Astrocyte (in vitro differentiated cells and primary cell): ENCODE measurements at regions not wholly inside any gene's neighbourhood (a gene's known extent, or its start where the extent isn't known, plus 50 kb on each side); places are given as distances from the start of the nearest gene placed in this dataset.
A peak's percentile ranks its signal among the peaks of the same experiment; 100 is the strongest.

Experiments
- DNase-seq: peaks from one replicate; pipeline ENCODE4 v3.0.0-alpha.2; 2010; ENCODE audit warnings: low read depth
- FAIRE-seq: peaks from 2 replicates; lab custom pipeline; 2011; peaks lifted over from hg19 to GRCh38; lab: Jason Lieb, UNC
- H2AFZ ChIP-seq: 2 replicates; pipeline ENCODE4 v1.6.0; 2012; ENCODE audit warnings: low read depth, low read length, inconsistent platforms
- H3K27ac ChIP-seq: 2 replicates; pipeline ENCODE4 v1.5.1; 2011; ENCODE audit warnings: low read depth, low read length, inconsistent platforms
- H3K27me3 ChIP-seq: 2 replicates; pipeline ENCODE4 v1.6.0; 2011; ENCODE audit warnings: low read length, inconsistent platforms; ENCODE audit not compliant: insufficient read depth
- H3K36me3 ChIP-seq: 2 replicates; pipeline ENCODE4 v1.5.1; 2011; ENCODE audit warnings: low read length, inconsistent platforms; ENCODE audit not compliant: insufficient read depth
- H3K4me1 ChIP-seq: 2 replicates; pipeline ENCODE4 v1.5.1; 2011; ENCODE audit warnings: low read length, inconsistent platforms; ENCODE audit not compliant: insufficient read depth
- H3K4me2 ChIP-seq: 2 replicates; pipeline ENCODE4 v1.6.0; 2012; ENCODE audit warnings: low read length, inconsistent platforms
- H3K4me3 ChIP-seq: 2 replicates; pipeline ENCODE4 v1.5.1; 2011; ENCODE audit warnings: low read depth, mild to moderate bottlenecking, low read length, inconsistent platforms; ENCODE audit not compliant: insufficient read depth
- H3K79me2 ChIP-seq: 2 replicates; pipeline ENCODE4 v1.6.0; 2012; ENCODE audit warnings: mild to moderate bottlenecking, low read length, inconsistent platforms; ENCODE audit not compliant: insufficient read depth
- H3K9ac ChIP-seq: 2 replicates; pipeline ENCODE4 v1.6.0; 2012; ENCODE audit warnings: mild to moderate bottlenecking, low read length, inconsistent platforms
- H3K9me3 ChIP-seq: 2 replicates; pipeline ENCODE4 v1.5.1; 2012; ENCODE audit warnings: low read depth, mild to moderate bottlenecking, low read length, inconsistent platforms; ENCODE audit not compliant: insufficient read depth
- H4K20me1 ChIP-seq: 2 replicates; pipeline ENCODE4 v1.6.0; 2012; ENCODE audit warnings: low read length, inconsistent platforms; ENCODE audit not compliant: insufficient read depth
- H3K27ac Mint-ChIP-seq: one replicate; pipeline ENCODE4 v1.8.0; 2021; ENCODE audit warnings: mild to moderate bottlenecking, mixed read lengths; ENCODE audit not compliant: unreplicated experiment
- H3K27me3 Mint-ChIP-seq: one replicate; pipeline ENCODE4 v1.8.0; 2021; ENCODE audit warnings: low read depth, mixed read lengths; ENCODE audit not compliant: unreplicated experiment
- H3K36me3 Mint-ChIP-seq: one replicate; pipeline ENCODE4 v1.8.0; 2021; ENCODE audit warnings: low read depth, mixed read lengths; ENCODE audit not compliant: unreplicated experiment
- H3K4me1 Mint-ChIP-seq: one replicate; pipeline ENCODE4 v1.8.0; 2021; ENCODE audit warnings: low read depth, mixed read lengths; ENCODE audit not compliant: unreplicated experiment
- H3K4me3 Mint-ChIP-seq: one replicate; pipeline ENCODE4 v1.8.0; 2021; ENCODE audit warnings: mild to moderate bottlenecking, moderate library complexity, mixed read lengths; ENCODE audit not compliant: unreplicated experiment
- H3K9me3 Mint-ChIP-seq: one replicate; pipeline ENCODE4 v1.8.0; 2021; ENCODE audit warnings: mild to moderate bottlenecking, mixed read lengths; ENCODE audit not compliant: unreplicated experiment
- EZH2 ChIP-seq: IDR thresholded peaks from 2 replicates; pipeline ENCODE4 v1.6.1; 2012; ENCODE audit warnings: mild to moderate bottlenecking, low read length, inconsistent platforms; ENCODE audit not compliant: insufficient read depth
- TF ChIP-seq, protein P1 (sequence below): IDR thresholded peaks from 2 replicates; pipeline ENCODE4 v1.5.1; 2011; ENCODE audit warnings: low read depth, mild to moderate bottlenecking, inconsistent platforms, low read length, moderate library complexity; ENCODE audit not compliant: insufficient read depth

DNA sequence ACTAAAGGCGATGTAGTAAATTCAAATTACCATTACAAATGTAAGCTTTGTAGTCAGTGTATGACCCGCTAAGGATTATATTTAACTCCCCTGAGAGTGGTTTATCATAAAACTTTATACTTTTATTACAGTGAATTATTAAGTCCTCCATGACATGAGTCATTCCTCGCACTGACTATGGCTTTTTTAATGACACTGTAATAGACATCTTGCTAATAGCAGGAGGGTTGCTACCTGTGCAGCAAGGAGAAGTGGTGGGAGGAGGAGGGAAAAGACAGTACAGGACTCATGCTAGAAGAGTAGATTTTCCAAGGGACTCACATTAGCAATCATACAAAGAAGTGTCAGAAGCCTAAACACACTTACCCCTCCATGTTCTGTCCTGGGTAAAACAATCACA is 556.1 kb downstream of the BCL11A start:
- Mint-ChIP-seq H3K4me1 (no peaks in the 10 kb centered on the region), H3K36me3 (no peaks in the 10 kb centered on the region), H3K27ac (no peak overlapping the region), H3K9me3 (no peaks in the 10 kb centered on the region), H3K4me3 (no peak overlapping the region), H3K27me3 (peaks cover 3% of the 10 kb centered on the region)
- TF ChIP-seq, protein P1, sequence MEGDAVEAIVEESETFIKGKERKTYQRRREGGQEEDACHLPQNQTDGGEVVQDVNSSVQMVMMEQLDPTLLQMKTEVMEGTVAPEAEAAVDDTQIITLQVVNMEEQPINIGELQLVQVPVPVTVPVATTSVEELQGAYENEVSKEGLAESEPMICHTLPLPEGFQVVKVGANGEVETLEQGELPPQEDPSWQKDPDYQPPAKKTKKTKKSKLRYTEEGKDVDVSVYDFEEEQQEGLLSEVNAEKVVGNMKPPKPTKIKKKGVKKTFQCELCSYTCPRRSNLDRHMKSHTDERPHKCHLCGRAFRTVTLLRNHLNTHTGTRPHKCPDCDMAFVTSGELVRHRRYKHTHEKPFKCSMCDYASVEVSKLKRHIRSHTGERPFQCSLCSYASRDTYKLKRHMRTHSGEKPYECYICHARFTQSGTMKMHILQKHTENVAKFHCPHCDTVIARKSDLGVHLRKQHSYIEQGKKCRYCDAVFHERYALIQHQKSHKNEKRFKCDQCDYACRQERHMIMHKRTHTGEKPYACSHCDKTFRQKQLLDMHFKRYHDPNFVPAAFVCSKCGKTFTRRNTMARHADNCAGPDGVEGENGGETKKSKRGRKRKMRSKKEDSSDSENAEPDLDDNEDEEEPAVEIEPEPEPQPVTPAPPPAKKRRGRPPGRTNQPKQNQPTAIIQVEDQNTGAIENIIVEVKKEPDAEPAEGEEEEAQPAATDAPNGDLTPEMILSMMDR: no peak
- no peak for TF ChIP-seq EZH2
- FAIRE-seq (no peak), DNase-seq (no peak)
- no peaks in the 10 kb centered on the region for H4K20me1 ChIP-seq
- H3K9ac ChIP-seq: no peak overlapping the region
- H3K4me2 ChIP-seq: no peak overlapping the region
- H2AFZ ChIP-seq: peak overlapping the region; percentile 18
- no peak overlapping the region for H3K4me3 ChIP-seq
- no peaks in the 10 kb centered on the region for H3K36me3 ChIP-seq
- no peaks in the 10 kb centered on the region for H3K27me3 ChIP-seq
- H3K27ac ChIP-seq: no peak overlapping the region
- peaks cover 3% of the 10 kb centered on the region for H3K9me3 ChIP-seq
- H3K4me1 ChIP-seq: no peaks in the 10 kb centered on the region
- no peaks in the 10 kb centered on the region for H3K79me2 ChIP-seq

DNA sequence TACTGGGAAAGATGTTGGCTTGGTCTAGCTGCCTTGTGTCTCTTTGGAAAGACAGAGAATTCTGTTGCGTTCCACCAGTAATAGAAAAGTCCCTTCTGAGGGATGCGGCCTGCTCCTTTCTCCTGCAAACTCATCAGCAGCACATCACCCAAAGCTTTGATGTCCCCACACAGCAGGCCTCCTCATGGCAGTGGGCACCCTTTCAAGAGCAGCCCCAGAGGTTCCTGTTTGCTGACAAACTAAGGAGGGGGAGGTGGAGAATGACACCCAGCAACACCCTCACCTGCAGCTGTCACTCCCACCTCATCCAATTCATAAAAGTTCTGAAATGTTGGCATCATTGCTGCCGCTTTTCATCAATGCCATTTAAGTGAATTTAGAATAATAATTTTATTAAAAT is 556.6 kb downstream of the BCL11A start:
- Histone ChIP-seq H4K20me1 (no peaks in the 10 kb centered on the region), H3K4me3 (no peak overlapping the region), H3K27ac (no peak overlapping the region), H2AFZ (no peak overlapping the region), H3K9me3 (peaks cover 3% of the 10 kb centered on the region), H3K36me3 (no peaks in the 10 kb centered on the region), H3K9ac (no peak overlapping the region), H3K4me2 (no peak overlapping the region), H3K27me3 (no peaks in the 10 kb centered on the region), H3K79me2 (no peaks in the 10 kb centered on the region), H3K4me1 (no peaks in the 10 kb centered on the region)
- Mint-ChIP-seq H3K4me1 (no peaks in the 10 kb centered on the region), H3K36me3 (no peaks in the 10 kb centered on the region), H3K27ac (no peak overlapping the region), H3K27me3 (peaks cover 3% of the 10 kb centered on the region), H3K4me3 (no peak overlapping the region), H3K9me3 (no peaks in the 10 kb centered on the region)
- DNase-seq (no peak), FAIRE-seq (no peak)
- no peak for TF ChIP-seq EZH2
- TF ChIP-seq, protein P1: no peak

GRCh38 chr2:59993726-59994125 is 559.7 kb downstream of the BCL11A start:
- H4K20me1 ChIP-seq: no peaks in the 10 kb centered on the region

More at GRCh38 chr2:59993726-59994125, 559.7 kb downstream of the BCL11A start:
- no peaks in the 10 kb centered on the region for H3K4me1 Mint-ChIP-seq
- no peaks in the 10 kb centered on the region for H3K79me2 ChIP-seq
- H3K4me3 Mint-ChIP-seq: no peak overlapping the region
- no peak overlapping the region for H3K27ac ChIP-seq
- DNase-seq (no peak), FAIRE-seq (no peak)
- H3K27me3 Mint-ChIP-seq: peaks cover 5% of the 10 kb centered on the region
- H3K4me2 ChIP-seq: no peak overlapping the region
- no peaks in the 10 kb centered on the region for H3K36me3 Mint-ChIP-seq
- H3K9me3 ChIP-seq: peaks cover 3% of the 10 kb centered on the region
- H3K9ac ChIP-seq: no peak overlapping the region
- H3K27ac Mint-ChIP-seq: no peak overlapping the region
- no peaks in the 10 kb centered on the region for H3K4me1 ChIP-seq
- H3K36me3 ChIP-seq: no peaks in the 10 kb centered on the region
- H3K4me3 ChIP-seq: no peak overlapping the region
- no peak overlapping the region for H2AFZ ChIP-seq
- TF ChIP-seq, protein P1: no peak
- TF ChIP-seq EZH2: no peak
- H3K9me3 Mint-ChIP-seq: peaks cover 2% of the 10 kb centered on the region
- H3K27me3 ChIP-seq: no peaks in the 10 kb centered on the region
